ENCODE measurements at regions not wholly inside any gene's neighbourhood (a gene's known extent, or its start where the extent isn't known, plus 50 kb on each side); places are given as distances from the start of the nearest gene placed in this dataset.

DNA sequence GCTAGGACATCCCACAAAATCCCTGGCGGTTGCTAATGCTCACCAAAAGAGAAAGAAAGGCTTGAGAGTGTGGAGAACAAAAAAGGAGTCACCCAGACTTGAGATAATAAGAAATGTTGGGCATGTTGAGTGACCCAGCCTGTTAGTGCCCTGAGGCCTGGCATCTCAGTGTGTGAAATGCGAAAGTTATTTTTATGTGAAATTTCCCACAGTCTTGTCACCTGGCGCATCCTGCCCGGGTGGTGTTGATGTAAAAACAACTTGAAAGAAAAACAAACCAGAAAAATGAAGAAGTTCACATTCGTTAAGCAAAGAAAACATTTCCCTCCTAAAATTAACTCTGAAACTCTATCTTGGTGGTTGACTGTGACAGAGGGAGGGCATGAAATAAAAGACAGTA lies 495.2 kb downstream of the MID1IP1 start:
- DNase-seq (ENCODE audit: low spot score): no peak

DNA sequence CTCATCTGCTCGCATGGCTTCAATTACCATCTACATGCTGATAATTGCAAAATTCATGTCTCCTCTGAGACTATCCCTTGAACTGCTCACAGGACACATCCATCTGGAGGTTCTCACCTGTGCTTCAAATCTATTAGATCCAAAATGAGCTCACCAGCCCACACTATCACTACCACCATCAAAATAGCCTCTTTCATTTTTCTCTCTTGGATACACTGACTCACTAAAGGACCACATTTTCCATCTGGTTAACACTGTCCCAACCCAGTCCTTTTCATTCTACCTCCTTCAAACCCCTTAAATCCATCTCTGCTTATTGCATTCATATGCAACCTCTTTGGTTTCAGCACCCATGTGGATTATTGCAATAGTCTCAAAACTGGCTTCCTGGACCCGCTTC lies 497.6 kb downstream of the MID1IP1 start:
- no peak for DNase-seq (ENCODE audit: low spot score)

GRCh38 chrX:39299615-39300014 lies 498.4 kb downstream of the MID1IP1 start:
- DNase-seq (ENCODE audit: low spot score): no peak

DNA sequence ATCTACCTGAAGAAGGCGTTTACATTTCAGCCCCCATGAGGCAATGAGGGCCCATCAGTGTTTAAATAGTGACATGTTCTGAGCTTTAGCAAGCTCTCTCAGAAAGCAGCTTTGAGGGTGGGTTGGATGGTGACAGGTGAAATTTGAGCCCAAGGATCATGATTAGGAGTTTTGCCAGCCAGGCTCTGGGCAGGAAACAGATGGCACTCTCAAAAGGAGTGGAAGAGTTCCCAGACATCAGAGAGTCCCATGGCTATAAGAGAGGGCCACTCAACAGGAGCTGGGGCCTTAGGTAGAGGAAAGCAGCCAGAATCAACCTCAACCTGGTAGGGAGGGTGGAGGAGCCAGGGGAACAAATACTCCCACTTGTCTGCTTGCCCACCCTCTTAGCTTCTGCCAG lies 499.8 kb downstream of the MID1IP1 start:
- DNase-seq (ENCODE audit: low spot score): no peak

DNA sequence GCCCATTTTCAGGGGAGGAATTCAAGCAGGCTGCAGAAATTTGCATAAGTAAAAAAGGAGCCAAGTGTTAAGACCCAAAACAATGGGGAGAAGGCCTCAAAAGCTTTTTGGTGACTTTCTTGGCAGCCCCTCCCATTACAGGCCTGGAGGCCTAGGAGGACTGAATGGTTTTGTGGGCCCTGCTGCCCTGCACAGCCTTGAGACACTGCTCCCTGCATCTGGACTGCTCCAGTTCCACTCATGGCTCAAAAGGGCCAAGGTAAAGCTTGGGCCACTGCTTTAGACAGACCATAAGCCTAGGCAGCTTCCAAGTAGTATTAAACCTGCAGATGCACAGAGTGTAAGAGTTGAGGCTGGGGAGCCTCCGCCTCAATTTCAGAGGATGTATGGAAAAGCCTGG lies 501.6 kb downstream of the MID1IP1 start:
- no peak for DNase-seq (ENCODE audit: low spot score)

GRCh38 chrX:39304746-39305145 lies 503.5 kb downstream of the MID1IP1 start:
- DNase-seq (ENCODE audit: low spot score): no peak

- no peak for DNase-seq (ENCODE audit: low spot score)
Measured at GRCh38 chrX:39307488-39307887, 506.2 kb downstream of the MID1IP1 start.

GRCh38 chrX:39308126-39308525 lies 506.9 kb downstream of the MID1IP1 start:
- DNase-seq (ENCODE audit: low spot score): no peak

DNA sequence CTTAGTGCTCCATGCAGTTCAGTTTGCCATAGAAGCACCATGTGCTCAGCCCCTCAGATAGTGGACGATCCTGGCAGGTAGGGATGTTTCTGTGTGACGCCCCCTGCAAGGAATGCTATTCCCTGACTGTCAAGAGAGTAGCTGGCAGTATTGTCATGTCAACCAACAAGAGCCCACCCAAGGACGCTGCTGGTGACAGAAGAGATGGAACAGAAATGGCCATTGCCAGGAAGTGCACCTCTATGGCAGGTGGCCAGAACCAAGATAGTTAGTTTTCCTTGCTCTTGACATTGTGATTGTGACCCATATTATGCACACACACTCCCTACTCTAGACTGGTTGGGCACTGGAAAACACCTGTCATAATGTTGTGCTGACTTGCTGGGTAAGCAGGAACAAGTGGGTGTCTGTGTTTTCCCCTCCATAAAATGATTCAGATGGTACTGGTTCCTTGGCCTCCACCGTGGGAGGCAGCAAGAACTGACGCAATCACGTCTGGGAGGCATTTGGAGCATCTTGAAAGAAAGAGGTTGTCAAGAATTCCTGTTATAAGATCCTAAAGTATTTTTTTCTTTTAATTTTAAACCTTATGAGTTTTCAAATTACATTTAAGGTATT lies 507.9 kb downstream of the MID1IP1 start:
- no peak for DNase-seq (ENCODE audit: low spot score)

- no peak for DNase-seq (ENCODE audit: low spot score)
Measured at GRCh38 chrX:39309721-39310152, 508.5 kb downstream of the MID1IP1 start.

DNA sequence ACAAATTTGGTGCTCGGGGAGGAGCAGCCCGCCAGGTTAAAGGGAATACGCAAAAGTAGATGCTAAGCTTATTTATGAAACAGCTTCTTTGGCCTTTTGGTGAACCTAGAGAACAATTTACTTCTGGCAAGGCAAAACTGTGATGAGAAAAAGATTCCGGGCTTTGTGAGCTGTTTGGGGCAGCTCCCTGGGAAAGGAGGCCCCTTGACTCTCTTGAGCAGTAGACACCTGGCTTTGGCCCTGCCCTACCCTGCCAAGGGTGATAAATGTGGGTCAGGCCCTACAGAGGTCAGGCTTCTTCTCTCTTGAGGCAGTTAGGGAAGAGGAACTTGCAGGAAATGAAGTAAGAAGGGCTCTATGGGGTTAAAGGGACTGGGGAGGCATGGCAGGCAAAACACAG lies 509.6 kb downstream of the MID1IP1 start:
- DNase-seq (ENCODE audit: low spot score): no peak

DNA sequence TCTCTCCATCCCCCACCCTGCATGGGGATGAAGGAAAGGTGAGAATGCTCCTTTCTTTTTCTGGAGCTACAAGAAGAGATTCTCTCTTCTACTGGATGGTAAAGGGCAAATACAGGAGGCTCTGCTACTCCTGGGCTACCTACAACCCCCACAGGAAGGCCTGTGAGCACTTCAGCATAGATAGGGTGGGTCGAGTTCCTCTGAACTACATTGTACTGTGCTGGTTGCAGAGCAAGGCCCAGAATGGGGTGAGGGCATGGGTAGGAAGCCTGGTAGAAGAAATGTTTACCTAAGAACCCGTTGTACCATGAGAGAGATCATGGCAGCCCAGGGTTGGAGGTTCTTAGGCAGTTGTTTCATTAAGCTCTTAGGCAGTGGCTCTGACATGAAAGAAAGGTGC lies 510.4 kb downstream of the MID1IP1 start:
- DNase-seq (ENCODE audit: low spot score): no peak

DNA sequence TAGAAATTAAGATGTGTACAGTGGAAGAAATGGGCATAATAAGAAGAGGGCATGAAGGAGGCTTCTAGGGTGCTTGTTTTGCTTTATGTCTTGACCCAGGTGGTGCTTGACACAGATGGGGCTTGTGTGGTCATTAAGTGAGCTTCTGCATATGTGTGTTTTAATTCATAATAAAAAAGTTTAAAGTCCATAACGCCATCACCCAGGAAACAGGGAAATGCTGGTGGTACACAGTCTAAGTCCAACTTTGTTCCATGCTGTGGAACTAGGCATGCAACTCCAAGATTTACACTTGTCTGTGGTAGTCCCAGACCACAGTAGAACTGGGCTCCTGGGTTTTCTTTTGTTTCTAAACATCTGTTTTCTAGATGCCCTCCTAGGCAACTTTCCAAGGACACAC lies 511.9 kb downstream of the MID1IP1 start:
- no peak for DNase-seq (ENCODE audit: low spot score)

GRCh38 chrX:39318506-39319343 lies 517.5 kb downstream of the MID1IP1 start:
- DNase-seq (ENCODE audit: low spot score): no peak

DNA sequence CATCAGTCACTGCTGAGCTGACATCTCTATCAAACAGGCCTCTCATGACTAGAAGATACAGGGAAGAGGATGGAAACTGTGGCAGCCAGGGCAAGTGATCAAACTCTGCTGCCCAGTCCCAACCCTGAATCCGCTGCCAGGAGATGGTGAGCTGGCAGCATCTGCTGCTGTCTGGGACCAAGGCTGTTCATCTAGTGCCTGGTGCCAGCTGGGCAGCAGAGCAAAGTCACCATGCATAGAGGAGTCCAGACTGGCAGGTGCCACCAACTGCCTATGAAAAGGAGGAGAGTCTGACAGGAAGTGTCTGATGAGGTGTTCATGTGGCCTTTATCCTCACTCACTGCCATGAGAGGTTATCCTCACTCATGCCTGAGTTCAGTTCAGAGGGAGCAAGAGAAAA lies 518.9 kb downstream of the MID1IP1 start:
- no peak for DNase-seq (ENCODE audit: low spot score)

- no peak for DNase-seq (ENCODE audit: low spot score)
Measured at GRCh38 chrX:39322496-39322895, 521.2 kb downstream of the MID1IP1 start.

DNA sequence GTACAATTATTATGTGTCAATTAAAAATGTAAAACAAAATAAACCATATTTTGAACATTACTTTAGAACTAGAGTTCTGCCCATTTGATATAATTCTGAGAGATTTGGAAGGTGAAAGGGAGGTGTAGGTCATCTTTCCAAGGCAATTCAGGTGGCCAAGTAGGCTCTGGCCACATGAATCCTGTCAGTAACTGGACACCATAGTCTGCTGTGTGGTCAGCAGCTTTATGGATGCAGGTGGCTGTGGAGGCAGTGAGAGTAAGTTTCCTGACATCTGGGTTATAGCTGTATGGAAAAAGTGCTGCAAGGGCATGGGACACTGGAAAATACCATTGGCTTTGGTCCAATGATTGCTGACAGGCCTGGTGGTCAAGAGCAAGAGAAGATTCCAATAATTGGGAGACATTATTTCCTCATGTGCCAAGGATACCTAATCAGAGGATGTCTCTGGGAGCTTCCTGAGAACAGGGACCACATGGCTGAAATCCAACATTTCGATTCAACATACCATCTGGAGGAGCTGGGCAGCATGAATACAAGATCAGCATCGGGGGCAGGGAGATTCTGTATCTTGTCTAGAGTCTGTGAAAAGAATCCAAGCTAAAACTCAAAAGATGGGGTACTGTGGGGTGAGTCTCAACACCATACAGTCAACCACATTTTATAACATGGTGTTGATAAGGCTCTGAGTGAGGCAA lies 523.1 kb downstream of the MID1IP1 start:
- no peak for DNase-seq (ENCODE audit: low spot score)

GRCh38 chrX:39327255-39327654 lies 526.0 kb downstream of the MID1IP1 start:
- DNase-seq (ENCODE audit: low spot score): no peak

DNA sequence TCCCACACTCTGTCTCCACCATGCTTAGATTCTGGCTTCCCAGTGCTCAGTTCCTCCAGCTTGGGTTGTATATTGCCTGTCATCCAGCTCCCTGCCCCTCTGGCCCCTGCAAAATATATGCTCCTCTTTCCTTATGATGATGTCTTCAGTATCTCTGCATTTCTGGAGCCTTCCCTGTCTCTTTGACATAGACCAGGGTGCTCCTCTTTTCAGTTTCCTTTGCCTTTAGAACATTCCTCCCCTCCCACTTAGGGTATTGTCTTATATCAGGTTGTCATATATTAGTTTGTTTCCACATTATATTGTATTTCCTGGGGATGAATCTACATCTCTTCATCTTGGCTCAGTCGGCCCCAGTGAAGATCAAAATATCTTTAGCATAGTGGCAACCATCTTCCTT lies 526.4 kb downstream of the MID1IP1 start:
- DNase-seq (ENCODE audit: low spot score): no peak

- no peak for DNase-seq (ENCODE audit: low spot score)
Measured at GRCh38 chrX:39328661-39329060, 527.4 kb downstream of the MID1IP1 start.

DNA sequence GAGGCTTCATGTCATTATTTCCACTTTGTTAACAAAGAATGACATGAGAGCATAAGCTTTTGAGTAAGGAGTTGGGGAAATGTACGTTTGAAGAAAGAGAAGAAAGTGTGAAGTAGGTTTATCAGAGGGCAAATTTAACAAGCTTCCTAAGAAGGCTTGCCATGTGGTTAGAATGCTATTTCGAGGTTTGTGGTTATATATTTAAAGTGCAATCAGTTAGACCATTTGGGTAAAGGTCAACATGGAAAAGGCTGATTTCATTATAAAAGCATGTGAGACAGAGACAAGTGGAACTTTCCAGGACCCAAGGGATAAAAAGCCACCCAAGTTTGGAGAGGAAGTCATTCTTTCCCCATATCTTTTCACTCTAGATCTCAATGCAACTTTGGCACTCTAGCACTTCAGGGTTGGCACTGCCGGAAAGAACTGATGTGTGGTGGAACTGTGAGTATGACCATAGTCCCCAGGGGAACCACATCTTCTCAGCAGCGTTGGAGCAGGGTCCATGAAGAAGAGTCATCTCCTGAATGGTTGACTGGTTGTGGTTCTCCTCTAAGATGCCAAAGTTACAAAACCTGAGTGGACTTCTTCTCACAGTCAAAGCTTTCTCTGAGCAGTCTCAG lies 529.9 kb downstream of the MID1IP1 start:
- DNase-seq (ENCODE audit: low spot score): no peak

DNA sequence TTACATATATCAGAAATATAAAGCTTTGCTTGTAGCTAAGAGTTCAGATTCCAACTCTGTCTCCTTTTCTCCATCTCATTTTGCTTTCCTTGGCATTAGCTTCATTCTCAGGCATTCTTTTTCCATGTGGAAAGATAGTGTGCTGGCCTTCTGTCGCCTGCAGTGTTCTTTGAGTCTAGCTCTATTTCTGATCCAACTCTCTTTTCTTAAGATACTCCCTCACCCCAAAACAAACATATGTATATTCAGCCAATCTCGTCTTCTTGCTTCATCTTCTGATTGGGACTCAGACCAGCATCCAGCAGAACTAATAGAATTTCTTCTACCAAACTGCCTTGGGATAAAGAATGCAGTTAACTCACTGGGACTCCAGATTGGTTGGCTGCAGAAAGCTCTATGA lies 532.2 kb downstream of the MID1IP1 start:
- DNase-seq (ENCODE audit: low spot score): no peak

Data from D341Med (cell line).